Fibroblast of the conjunctiva (primary cell): ENCODE measurements at regions not wholly inside any gene's neighbourhood (a gene's known extent, or its start where the extent isn't known, plus 50 kb on each side); places are given as distances from the start of the nearest gene placed in this dataset.

ENCODE experiments used
- DNase-seq: peaks from one replicate; pipeline ENCODE4 v3.0.0-alpha.2; 2010; ENCODE audit warnings: low read depth

DNA sequence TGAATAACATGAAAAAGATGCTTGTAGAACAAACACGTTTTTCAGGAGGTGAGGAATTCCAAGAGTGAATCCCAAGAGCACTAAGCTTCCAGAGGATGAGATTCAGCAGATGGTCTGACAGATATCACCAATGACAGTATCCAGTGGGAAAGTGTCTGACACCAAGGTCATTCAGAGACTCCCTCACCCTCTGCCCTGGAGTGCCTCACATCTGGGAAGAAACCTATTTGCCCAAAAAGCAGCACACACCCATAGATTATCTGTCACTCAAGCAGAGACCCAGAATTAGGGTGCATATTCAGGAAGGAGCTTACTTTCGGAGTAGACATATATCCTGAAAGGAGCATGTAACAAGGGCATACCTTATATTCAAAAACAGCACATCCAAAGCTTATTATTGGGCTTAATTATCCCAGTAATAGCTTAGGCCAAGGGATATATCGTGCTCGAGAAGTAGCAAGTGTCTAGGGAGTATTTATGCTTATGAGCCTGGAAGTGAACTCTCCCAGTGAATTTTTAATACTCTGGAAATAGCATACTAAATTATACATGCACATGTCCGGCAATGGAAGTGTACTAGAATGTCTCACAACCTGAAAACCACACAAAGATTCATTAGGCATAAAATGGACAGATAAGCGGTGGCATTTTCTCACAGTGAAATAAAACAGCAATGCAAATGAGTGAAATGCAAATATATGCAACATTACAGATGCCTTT, 998.1 kb upstream of the TMEM132C start:
- DNase-seq = no peak

DNA sequence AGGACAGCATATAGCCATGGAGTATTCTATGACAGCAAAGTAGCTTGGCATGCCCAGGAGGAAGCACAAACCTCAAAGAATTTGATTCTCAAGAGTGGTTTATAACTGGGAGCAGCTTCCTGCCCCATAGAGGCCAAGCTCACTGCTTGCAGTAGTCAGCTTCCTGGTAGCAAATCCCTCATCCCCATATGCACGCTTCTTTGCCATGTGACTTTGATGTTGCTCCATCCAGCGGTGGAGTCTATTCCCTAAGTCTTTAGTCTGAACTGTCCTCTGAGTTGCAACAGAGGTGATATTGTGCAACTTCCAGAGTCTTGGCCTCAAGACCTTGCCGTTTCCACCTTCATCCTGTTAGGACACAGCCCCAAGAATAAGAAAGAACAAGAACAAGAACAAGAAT, 996.8 kb upstream of the TMEM132C start:
- DNase-seq = no peak

DNA sequence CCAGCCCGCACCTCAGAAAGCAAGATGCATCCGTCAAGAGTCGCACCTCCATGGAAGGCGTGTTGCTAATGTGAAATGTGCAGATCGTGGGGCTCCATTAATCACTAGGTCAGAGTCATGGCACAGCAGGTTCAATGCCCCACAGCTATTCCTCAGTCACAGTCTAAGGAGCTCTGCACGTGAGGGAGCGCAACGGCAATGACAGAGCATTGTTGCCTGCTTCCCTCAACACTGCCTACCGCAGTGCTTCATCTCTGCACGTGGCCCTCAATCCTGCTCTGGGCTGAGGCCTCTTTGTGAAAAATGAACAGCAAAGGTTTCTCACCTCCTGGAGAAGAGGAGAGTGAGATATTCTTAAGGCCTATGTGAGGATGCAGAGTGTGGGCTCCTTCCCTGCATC, 995.2 kb upstream of the TMEM132C start:
- DNase-seq = no peak

DNA sequence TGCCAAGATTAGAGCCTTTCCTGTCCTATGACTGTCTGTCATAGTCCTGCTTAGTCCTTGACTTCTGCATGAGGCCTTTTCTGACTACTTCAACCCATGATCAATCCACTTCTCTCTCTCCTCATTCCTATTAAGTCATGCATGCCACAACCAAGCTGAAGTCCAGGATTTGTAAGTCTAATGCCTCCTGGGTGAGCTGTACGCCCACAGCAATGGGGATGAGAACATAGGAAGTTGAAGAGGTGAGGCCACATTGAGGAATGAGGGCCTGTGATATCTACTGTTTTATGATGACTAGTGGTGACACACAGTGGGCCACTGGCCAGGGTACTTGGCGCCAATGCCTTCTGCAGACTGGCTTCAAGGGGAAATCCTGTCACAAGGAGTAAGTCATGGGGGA, 994.1 kb upstream of the TMEM132C start:
- DNase-seq = peak; percentile 17

DNA sequence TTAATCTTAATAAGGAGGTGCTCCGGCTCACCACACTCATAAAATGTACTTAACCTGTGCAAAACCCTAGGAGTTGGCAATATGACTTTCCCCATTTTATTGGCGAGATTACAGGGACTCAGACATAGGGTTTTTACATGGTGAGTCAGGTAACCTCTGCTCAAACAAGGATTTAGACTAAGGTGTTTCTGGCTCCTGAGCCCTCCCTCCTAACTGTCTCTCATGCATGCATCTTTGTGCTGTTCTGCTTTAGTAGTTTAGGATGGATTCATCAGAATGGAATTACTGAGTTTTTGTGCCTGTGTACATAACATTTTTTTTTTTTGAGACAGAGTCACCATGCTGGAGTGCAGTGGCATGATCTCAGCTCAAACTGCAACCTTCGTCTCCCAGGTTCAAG, 993.3 kb upstream of the TMEM132C start:
- no peak for DNase-seq

DNA sequence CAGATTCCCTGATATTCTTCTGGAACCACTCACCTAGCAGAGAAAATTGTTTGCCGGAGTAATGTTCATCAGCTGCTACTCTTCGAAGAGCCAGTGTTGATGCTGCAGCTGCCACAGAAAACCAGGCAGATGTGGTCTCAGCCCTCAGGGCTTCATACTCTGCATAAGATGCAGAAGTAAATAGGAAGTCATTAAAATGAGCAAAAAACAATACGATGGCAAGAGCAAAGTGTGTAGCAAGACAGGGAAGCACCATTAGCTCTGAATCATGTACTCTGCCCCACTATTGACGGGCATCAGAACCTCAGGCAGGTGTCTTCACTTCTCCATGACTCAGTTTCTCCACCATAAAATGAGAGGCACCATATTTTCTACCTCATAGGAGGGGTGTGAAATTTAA, 991.6 kb upstream of the TMEM132C start:
- no peak for DNase-seq

DNA sequence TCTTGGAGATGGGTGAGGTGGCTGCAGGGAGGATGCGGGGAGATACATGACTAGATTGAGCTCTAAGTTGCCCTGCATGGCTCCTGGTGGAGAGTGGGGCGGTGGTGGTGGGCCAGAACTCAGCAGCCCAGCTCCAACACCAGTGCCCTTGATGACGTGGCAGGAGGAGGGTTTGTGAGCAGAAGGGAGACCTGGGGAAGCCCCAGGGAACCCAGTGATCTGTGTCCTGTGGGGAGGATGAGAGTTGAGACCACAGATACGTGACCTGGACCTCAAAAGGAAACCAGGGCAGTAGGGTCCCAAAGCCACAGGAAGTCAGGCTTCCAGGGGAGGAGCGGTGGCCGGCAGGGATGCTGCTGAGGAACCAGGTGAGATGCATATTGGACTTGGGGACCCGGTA, 989.1 kb upstream of the TMEM132C start:
- DNase-seq = no peak

DNA sequence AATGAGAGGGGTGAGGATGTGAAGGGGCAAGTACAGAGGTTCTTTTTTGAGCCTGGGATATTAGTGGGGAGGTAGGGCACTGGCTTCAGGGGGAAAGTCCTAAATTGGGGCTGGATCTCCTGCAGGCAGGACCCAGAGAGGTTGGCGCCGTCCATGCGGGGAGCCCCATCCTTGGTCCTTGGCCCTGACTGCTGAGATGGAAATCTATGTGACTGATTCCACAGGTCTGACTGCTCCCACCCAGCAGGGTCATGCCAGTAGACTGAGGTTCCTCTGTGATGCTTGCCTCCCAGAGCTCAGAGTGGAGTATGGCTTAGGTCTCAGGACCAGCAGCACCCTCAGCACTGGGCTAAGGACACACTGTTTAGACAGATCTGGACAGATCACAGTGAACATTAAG, 988.6 kb upstream of the TMEM132C start:
- no peak for DNase-seq

DNA sequence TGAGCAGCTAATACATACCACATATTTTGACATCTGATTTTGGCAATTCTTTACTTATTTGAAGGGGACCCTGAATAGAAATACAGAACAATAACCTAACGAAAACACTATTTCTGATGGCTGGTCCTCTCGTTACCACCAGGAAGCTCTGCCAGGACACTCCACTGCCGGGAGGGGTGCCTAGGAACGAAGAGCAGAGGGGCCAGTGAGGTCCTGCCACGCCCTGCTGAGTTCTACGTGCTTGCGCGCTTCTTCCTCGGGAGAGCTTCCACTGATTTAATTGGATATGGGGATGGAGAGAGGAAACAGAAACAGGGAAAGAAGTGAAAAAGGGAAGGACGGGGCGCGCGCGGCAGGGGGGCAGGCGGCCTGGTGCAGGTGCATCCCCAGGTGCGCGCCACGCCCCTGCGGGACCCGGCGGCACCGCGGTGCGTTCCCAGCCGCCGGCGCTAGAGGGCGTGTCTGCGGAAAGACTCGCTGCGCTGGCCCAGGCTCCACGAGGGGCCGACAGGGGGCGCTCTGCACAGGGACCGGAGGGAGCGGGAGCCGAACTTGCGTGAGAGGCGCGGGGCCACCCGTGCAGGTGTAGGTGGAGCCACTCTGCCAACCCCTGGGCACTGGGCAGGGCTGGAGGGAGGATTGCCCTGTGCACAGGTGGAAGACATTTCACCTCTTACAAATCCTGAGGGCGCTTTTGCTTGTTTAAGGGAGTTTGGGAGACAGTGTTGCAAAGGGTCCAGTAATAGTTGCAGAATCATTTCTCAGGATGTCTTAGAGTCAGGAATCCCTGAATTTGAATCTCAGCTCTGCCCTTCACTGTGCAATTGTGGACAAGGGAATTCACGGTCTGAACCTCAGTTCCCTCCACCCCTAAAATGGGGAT, 986.3 kb upstream of the TMEM132C start:
- DNase-seq = no peak

DNA sequence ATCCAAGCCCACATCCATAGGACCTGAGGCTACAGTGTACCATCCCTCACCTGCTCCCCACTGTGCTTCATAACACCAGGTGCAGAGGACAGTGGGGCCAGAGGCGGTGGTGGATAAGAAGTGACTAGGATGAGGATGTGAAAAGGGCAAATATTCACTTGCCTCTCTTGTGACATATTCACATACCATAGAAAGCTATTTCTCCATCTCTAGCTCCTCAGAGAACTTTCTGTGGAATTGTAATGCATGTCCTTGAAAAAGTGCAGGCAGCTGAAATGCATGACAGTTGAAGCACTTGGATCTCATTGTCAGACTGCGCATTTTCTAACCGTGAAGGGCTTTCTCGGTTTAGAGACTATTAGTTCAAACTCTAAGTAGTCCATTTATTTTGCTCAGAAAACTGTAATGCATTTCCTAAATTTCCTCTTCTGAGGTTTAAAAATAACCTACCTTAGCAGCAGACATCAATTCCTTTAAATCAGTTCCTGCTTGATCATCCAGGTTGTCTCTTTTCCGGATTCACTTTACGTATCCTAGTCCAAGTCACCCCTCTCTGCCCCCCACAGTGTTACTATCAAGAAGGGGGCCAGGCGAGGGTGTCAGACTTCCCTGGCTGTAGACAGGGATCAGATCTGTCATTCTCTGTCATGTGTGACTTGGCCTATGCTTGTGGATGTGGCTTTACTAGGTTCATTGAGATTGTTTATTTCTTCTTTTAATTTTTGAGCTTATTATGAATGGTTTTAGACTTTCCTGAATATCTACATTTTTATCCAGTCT, 984.0 kb upstream of the TMEM132C start:
- no peak for DNase-seq

DNA sequence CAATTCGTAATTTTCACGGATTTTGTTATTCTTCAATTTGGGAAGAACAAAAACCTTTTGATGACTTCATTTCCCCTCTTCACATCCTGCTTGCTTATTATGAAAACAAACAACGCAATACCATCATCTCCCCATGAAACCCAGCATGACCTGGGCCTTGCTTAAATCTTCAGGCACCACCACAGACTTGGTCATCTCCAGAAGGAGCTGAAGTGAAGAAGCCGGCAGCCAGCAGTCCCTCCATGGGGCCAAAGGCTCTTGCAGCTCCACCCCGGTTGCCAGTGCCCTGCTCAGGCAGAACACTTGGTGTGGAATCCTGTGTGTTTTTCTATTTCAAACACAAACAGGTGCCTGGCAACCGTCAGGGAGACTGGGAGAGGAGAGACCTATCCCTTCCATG, 982.9 kb upstream of the TMEM132C start:
- DNase-seq = peak; percentile 14

DNA sequence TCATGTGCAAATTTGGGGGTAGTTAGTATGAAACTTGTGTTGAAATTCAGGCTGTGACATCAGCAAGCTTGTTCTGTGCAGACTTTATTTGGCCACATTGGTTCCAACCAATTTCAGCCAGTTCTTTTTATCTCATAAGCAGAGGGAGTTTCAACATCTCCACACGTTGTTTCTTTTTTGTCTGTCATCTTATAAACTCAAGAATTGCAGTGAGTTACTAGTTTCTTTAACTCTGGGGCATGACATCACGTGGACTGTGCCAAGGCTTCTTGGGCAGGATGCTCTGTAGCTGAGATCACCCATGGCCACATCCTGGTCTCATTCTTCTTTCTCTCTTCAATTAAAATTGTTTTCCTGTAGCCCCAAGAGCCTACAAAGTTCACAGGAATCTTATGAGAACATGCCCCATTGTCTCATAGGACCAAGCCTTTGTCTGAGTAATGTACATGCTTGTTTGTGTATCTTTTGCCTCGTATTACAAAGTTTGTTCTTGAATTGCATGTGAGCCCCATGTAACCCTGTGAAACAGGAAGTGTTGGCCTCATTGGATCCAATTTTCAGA, 982.0 kb upstream of the TMEM132C start:
- peak; percentile 88 for DNase-seq

DNA sequence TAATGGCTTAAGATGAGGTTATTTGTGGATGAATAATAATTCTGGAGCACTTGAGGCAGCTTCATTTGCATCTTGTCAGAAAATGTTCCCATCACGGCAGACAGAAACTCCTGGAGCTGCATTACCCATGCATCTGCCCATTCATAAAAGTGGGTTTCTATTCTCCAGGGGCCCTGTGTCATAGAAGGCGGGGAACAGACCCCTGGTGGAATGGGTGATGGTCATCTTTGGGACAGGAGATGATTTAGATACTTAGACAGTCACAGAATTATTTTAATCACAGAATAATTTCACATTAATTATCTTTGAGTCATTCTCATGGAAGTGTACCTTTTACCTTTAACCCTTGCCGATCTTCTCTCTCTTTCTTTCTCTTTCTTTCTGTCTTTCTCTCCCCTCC, 980.7 kb upstream of the TMEM132C start:
- no peak for DNase-seq

DNA sequence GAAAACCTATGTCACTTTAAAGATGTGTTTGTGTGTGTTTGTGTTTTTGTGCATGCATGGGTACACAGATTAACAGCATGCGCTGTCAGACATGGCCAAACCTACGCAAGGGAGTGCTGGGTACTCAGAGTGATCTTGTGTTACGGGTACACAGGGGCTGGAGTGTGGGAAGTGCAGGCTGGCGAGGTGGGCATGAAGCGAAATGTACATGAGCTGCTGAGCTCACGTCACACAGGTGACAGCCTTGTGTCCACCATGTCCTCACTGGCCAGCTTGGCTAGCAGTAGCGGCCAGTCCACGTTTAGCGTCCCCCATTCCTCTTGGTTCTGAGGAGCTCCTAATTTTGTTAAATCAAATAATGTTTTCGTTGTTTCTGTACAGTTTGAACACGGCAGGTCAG, 979.7 kb upstream of the TMEM132C start:
- no peak for DNase-seq

DNA sequence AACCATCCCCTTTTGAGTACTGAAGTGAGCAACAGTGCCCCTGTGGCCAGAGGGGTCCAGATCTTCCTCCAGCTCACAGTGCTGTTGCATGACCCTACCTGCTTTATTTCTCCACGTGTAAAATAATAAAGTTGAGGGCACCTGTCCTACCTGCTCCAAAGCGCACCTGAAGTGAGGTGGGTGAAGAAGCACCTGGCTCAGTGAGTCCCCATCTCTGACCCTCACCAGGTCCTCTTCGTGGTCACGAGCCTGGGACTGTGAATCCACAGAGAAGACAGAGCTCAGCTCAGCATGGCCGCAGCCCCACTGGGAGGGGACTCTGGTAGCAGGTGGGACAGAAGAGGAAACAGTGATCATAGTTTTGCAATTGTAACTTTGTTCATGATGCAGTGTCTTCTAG, 976.7 kb upstream of the TMEM132C start:
- no peak for DNase-seq

DNA sequence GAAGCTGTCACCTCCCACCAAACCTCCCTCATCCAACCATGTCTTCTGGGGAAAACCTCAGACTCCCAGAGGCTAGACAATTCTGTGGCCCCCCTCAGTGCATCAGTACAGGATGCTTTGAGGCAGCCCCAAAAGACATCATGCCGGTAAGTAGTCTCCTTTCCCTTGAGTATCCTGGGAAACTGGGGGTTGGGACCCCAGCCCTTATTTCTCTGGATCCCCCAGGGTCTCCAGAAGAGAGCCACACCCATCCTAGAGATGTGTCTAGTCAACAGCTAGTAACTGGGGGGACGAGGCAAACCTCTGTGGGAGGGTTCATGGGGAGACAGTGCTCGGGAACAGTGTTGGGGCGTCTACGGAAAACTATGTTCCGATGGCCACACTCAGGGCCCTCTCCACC, 974.2 kb upstream of the TMEM132C start:
- no peak for DNase-seq

DNA sequence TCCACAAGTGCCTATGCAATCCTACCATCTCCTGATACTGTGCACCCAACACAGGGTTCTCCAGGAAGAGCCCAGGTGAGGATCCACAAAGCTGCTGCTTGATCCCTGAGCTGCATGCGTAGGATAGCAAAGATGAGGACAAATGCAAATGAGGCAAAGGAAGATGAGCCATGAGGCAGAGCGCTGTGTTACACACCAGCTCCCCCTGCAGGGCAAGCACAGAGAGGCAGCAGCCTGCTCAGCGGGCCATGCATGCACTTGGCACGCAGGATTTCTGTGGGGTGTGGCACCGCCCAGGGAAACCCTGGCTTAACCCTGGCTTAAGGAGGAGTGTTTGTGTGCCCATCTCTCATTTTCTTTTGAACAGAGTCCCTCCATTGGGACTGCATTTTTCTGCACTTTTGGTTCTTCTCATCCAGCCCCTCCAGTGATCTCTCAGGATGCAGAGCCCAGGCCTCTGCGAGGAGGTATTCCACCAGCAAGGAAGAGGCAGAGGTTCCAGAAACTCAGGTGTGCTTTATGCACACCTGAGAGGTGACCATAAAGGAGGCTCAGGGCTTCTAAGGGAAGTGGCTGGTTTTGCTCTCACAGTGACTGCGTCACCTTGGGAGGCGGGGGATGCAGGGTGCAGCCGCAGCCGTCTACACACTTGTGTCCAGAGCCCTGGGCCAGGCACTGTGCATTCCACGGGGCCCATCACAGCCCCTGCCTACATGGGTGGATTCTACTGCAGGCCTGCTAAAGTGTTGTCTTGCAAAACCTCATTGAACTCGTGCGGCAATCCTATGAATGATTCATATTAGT, 973.3 kb upstream of the TMEM132C start:
- DNase-seq = peak; percentile 46

DNA sequence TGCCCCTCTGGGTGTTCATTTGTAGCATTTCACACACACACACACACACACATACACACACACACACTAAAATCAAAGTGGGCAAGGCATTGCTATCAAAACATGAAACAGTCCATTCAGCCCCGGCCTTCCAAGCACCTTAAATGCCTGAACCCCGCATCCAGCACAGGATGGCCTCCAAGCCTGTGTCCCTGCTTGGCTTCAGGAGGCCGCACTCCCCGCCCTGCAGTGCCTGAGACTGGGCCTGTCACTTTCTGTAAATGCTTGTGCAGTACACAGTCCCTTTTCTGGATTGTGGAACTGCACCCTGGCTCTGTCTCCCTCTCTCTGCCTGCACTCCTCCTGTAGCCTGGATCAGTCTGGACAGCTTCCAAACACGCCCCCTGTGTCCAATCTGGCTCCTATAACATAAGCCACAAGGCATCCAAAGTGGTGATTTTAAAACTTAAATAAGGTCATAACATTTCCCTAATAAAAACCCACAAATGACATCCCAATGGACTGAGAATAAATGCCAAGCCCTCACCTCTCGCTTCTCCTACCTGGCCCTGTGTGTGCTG, 972.2 kb upstream of the TMEM132C start:
- DNase-seq = no peak

DNA sequence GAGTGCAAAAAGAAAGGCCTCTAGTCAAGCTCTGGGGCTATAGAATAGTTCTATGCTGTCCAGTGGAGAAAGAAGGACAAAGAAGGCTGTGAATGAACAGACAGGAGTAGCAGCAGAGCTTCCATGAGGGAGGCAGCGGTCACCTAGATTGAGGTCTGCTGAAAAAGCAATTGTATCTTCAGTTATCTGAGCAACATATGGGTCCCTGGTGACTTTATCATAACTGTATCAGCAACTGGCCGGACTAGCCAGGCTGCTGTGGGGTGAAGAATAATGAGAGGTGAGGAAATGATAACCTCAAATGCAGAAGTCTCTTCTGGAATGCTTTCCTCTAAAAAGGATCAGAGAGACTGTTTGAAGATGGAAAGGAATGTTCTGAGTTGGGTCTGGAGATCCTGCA, 971.3 kb upstream of the TMEM132C start:
- DNase-seq = no peak

DNA sequence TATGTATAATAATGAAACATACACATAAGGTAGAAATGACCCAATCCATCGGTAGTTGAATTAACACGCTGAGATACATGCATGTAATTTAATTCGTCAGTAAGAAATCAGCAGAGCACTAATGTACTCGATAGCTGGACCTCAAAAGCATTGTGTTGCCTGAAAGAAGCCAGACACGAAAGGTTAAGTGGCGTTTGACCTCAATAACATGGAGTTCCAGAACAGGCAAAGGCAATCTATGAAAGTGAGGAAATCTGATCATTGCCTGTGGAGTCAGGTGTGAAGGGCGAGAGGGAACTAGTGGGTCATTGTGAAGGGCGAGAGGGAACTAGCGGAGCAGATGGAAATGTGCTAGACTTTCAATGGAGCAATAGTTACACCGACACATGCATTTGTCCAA, 970.4 kb upstream of the TMEM132C start:
- no peak for DNase-seq

DNA sequence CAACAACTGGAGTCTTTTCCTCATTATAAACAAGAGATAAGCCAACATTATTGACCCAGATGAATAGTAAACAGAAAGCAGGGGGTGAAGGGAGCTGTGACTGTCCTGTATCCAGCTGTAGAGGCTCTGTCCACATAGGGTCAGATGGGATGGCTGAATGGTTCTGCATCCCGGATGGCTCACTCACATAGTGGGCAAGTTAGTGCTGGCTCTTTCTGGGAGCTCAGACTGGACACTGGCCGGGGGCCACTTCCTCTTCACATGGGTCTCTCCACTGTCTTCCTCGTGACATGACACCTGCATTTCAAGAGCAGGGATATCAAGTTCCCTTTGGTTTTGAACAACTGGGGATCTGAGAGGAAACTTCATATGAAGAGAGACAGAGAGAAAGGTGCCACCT, 969.6 kb upstream of the TMEM132C start:
- no peak for DNase-seq
